ENCODE measurements at regions not wholly inside any gene's neighbourhood (a gene's known extent, or its start where the extent isn't known, plus 50 kb on each side); places are given as distances from the start of the nearest gene placed in this dataset.

DNA sequence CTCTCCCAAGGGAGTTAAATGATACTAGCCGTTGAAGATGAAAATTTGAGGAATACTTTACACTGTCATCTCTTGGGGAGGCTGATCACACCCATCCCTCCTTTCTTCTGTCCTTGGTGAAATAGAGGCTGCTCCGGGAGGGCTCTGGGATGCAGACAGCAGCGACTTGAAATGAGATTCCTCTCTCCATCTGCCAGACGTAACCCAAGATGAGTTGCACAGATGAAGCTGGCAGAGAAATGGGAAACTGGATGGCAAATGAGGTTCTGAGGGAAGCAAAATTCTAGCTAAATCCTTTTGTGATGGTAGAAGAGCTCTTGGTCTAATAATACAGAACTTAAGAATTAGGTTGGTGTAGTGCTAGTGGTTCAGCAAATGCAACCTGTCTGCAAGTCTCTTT lies 201.4 kb downstream of the AASDH start:
- TF ChIP-seq TP53 (CRISPR knock-in tag; IDR thresholded peaks at IDR 0.05) (no peak), CTCF (IDR thresholded peaks at IDR 0.05) (no peak), JUN (IDR thresholded peaks at IDR 0.05) (no peak), RFX5 (IDR thresholded peaks at IDR 0.05) (no peak), EP300 (IDR thresholded peaks at IDR 0.05) (no peak), E2F6 (IDR thresholded peaks at IDR 0.05; ENCODE audit: borderline replicate concordance, low read depth) (no peak), CHD2 (IDR thresholded peaks at IDR 0.05; ENCODE audit: low read length, partially characterized antibody) (no peak), HDAC2 (IDR thresholded peaks at IDR 0.05) (no peak), POLR2A (IDR thresholded peaks at IDR 0.05; ENCODE audit: low read length) (no peak), RNF2 (IDR thresholded peaks at IDR 0.05; ENCODE audit: borderline replicate concordance, low read depth) (no peak), JUNB (IDR thresholded peaks at IDR 0.05) (no peak), NR3C1 (IDR thresholded peaks at IDR 0.05) (no peak)
- TF ChIP-seq, protein P1, sequence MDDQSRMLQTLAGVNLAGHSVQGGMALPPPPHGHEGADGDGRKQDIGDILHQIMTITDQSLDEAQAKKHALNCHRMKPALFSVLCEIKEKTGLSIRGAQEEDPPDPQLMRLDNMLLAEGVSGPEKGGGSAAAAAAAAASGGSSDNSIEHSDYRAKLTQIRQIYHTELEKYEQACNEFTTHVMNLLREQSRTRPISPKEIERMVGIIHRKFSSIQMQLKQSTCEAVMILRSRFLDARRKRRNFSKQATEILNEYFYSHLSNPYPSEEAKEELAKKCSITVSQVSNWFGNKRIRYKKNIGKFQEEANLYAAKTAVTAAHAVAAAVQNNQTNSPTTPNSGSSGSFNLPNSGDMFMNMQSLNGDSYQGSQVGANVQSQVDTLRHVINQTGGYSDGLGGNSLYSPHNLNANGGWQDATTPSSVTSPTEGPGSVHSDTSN (IDR thresholded peaks at IDR 0.05) = no peak

Data from A549 (cell line).